GM21390 (cell line): ENCODE measurements at regions not wholly inside any gene's neighbourhood (a gene's known extent, or its start where the extent isn't known, plus 50 kb on each side); places are given as distances from the start of the nearest gene placed in this dataset.
A peak's percentile ranks its signal among the peaks of the same experiment; 100 is the strongest.

Source experiments
- ATAC-seq: cut with Tn5 transposase; IDR thresholded peaks from one replicate; pipeline ENCODE4 v1.9.1; 2021; ENCODE audit not compliant: unreplicated experiment

- ATAC-seq, result peak; percentile 81
Observed at GRCh38 chr2:195021711-195022507, 635.1 kb upstream of the SLC39A10 start.

GRCh38 chr2:195018462-195018861 is 638.6 kb upstream of the SLC39A10 start:
- no peak for ATAC-seq

GRCh38 chr2:195017890-195018289 is 639.1 kb upstream of the SLC39A10 start:
- ATAC-seq, result no peak

DNA sequence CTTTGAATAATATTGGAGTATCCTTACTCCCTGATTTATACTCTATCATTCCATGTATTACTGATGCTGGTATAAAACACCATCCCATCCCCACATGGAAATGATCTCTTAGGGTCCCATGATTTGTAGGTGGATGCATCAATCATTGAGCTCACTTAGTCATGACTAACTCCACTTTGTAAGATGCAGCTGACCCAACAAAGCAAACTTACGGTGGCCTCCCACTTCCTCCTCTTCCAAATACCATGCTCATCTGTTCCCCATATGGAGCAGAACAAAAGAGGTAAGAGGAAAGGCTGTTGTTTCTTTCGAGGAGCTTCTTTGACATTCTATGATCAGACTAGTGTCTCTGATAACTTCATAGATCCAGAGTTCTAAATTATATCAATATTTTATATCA is 640.2 kb upstream of the SLC39A10 start:
- no peak for ATAC-seq

- no peak for ATAC-seq
Observed at GRCh38 chr2:195009202-195009601, 647.8 kb upstream of the SLC39A10 start.

DNA sequence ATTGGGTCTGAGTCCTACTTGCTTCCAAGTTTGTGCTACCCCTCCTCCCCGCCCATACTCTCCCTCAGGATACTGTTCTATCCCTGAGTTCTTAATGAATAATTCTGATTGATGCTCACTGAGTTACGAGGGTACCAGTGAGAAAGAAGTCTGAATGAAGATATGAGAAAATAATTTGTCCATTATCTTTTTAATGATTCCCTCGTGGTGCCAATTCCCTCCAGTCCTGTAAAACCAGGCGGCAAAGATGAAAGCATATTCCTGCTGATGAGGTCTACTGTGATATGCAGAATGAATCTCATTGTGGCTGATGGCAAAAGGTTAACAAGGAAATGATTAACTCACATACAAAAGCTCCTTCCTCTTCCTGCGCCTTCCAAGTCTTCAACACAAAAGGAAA is 650.2 kb upstream of the SLC39A10 start:
- ATAC-seq, result no peak

DNA sequence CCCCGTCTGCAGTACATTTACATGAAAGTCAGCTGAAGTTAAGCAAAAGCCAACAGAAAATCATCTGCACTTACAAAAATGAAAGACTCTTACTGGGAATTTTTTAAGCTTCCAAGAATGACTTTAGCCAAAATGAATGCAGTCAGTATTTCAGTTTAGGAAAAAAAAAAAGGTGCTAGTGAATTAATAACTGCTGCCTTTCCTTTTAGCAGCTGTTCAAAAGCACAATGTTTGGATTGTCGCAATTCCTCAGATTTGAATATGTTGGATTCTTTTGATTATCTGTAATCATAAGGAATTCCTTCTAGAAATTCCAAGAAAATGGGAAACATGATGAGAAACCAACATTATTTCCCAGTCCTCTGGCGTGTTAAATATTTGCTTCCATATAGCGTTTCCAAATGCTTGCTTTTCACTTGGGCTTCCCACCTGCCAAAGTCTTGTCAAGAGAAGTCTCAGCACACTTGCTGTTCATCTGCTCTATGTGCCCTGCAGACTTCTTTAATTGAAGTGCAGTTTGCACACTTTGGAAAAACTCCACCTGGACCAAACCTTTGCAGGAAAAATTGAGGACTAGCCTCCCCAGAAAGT is 653.0 kb upstream of the SLC39A10 start:
- ATAC-seq, result no peak

- ATAC-seq, result no peak
Observed at GRCh38 chr2:195001924-195002323, 655.1 kb upstream of the SLC39A10 start.

DNA sequence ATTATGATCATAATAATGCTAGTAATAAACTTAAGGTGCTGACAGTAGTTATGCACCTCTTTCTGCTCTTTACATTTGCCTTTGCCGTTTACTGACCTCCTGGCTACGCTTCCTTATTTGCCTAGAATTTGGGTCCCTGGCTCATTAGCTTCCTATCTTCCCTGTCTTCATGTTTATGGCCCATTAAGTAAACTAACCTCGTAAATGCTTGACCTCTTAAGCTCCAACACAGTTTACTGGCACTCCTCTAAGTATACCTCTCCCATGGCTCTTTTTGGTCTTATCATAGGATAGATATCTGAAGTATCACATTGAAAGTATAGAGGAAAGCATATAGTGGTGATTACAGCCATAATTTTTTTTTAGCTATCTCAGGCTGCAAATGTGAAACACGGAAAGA is 657.3 kb upstream of the SLC39A10 start:
- no peak for ATAC-seq

DNA sequence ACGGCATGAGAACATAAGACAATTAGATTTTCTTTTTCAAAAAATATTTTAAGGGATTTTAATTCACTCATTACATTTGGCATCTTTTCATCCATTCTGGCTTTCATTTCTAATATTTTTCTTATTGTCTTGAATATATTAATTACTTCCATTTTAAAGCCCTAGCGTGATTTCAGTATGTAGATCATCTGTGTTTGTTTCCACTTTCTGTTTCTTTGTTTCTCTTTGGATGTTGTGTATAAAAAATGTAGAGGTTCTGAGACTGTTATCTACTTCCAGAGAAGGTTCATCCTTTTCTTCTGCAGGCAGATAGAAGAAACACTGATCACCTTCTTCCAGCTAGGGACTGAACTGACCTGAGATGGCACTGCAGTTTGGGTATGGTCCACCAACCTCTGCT is 664.4 kb upstream of the SLC39A10 start:
- ATAC-seq, result no peak

GRCh38 chr2:194985258-194985657 is 671.8 kb upstream of the SLC39A10 start:
- no peak for ATAC-seq

- ATAC-seq, result no peak
Observed at GRCh38 chr2:194962254-194962653, 694.8 kb upstream of the SLC39A10 start.

GRCh38 chr2:194954218-194954617 is 702.8 kb upstream of the SLC39A10 start:
- ATAC-seq, result no peak

DNA sequence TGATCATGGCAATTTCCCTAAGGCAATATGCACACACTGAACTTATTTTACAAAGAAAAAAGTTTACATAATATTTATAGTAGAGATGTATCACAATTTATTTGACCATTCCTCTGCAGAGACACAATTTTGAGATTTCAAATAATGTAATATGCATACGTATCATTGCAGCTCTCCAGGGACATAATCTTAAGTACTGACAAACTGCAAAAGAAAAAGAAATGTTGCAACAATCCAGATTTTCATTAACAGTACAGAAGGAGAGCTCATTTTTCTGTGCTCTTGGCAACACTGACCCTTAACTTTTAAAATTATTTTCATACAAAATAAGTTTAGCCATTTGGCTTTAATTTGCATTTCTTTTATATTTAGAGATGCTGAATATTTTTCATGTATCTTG is 710.2 kb upstream of the SLC39A10 start:
- no peak for ATAC-seq

GRCh38 chr2:194938066-194938465 is 719.0 kb upstream of the SLC39A10 start:
- ATAC-seq, result no peak

GRCh38 chr2:194927489-194927888 is 729.5 kb upstream of the SLC39A10 start:
- no peak for ATAC-seq

- no peak for ATAC-seq
Observed at GRCh38 chr2:194926873-194927272, 730.2 kb upstream of the SLC39A10 start.

DNA sequence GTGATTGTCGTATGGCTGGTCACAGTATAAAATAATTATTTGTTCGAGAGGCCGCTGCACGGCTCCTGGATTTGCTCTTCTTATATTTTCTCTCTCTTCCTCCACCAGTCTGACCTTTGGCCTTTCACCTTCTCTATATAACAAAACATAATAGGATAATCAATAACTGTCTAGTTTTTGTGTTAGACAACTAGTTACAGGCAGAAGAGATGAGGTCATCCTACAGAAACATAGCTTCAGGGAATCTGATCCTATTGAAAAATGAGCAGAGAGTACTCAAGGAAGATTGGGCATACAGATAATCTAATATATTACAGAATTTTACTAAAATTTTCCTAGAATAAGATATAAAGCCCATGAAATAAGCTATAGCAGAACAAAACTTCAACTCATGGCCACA is 731.3 kb upstream of the SLC39A10 start:
- ATAC-seq, result no peak

DNA sequence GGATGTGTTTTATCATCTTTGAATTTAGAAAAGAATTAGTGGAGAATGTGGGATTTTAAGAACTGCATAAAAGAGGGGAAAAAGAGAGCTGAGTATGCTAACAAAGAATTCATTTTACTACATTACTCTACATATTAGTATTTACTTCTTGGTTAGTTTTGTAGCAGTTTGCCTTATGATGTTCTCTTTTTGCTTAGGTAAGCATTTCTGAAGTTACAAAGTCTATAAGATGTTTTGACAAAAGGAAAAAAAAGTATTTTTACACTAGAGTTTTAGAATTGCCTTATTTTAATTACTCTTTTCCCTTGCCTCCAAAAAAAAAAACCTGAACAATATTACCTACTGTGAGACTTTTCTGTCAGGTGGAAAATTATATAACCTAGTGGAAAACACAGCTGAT is 739.5 kb upstream of the SLC39A10 start:
- no peak for ATAC-seq

DNA sequence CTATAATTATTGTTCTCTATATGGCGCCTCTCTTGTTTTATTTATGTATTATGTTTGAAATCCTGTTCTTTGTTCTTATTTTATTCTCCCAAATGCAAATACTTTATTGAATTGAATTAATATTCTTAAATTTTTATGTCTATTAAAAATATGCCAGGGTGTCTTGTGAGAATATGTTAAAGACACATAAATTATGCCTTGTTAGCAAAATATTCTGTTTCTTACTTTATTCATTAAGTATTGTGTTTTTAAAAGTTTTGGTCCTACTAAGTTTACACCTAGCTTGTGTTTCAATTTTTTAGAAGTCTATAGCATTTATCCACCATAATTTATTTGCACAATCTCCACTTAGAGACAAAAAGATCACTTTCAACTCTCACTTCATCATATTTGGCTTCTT is 741.5 kb upstream of the SLC39A10 start:
- ATAC-seq, result no peak

- no peak for ATAC-seq
Observed at GRCh38 chr2:194907569-194907968, 749.5 kb upstream of the SLC39A10 start.

DNA sequence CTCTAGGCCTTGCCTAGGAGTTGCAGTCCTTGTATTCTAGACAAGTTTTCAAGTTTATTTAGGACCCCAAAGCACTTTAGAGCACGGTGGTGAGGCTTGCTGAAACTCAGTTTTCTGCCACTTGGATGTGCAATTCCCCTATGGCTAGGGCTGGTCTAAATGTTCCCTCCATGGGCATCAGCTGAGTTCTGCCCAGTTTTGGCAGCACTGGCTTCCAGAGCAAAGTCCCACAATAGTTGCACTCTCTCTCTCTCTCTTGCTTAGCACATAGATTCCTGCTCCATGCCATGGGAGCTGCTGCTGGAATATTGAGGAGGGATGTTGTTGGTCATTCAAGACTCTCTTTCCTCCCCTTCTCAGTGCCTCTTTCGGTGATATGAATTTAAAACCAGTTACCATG is 760.2 kb upstream of the SLC39A10 start:
- no peak for ATAC-seq

- no peak for ATAC-seq
Observed at GRCh38 chr2:194883711-194884110, 773.3 kb upstream of the SLC39A10 start.
